HG02870 (cell line): ENCODE measurements at regions not wholly inside any gene's neighbourhood (a gene's known extent, or its start where the extent isn't known, plus 50 kb on each side); places are given as distances from the start of the nearest gene placed in this dataset.
"Not testable (repeated sequence)": the region's sequence is repeated elsewhere in the genome, so short reads cannot be mapped to it uniquely, and the experiment has no call there.

Experiments
- ATAC-seq: cut with Tn5 transposase; IDR thresholded peaks from one replicate; pipeline ENCODE4 v1.9.1; 2021; ENCODE audit warnings: mild to moderate bottlenecking, moderate library complexity; ENCODE audit not compliant: unreplicated experiment

GRCh38 chr20:11976966-11977365 is 59.3 kb downstream of the BTBD3 start:
- no peak for ATAC-seq

GRCh38 chr20:11978496-11978895 is 60.8 kb downstream of the BTBD3 start:
- ATAC-seq: no peak

GRCh38 chr20:11979306-11979990 is 61.8 kb downstream of the BTBD3 start:
- no peak for ATAC-seq

- no peak for ATAC-seq
These were observed 62.6 kb downstream of the BTBD3 start for GRCh38 chr20:11980263-11980662.

GRCh38 chr20:11981366-11981947 is 63.8 kb downstream of the BTBD3 start:
- ATAC-seq: no peak

GRCh38 chr20:11982289-11982954 is 64.7 kb downstream of the BTBD3 start:
- ATAC-seq: no peak

GRCh38 chr20:11982955-11983470 is 65.3 kb downstream of the BTBD3 start:
- no peak for ATAC-seq

GRCh38 chr20:11986954-11987353 is 69.3 kb downstream of the BTBD3 start:
- ATAC-seq: no peak

GRCh38 chr20:11987526-11987925 is 69.8 kb downstream of the BTBD3 start:
- no peak for ATAC-seq

- no peak for ATAC-seq
These were observed 71.5 kb downstream of the BTBD3 start for GRCh38 chr20:11989018-11989771.

- ATAC-seq: no peak
These were observed 74.7 kb downstream of the BTBD3 start for GRCh38 chr20:11992426-11992825.

- ATAC-seq: no peak
These were observed 76.3 kb downstream of the BTBD3 start for GRCh38 chr20:11993886-11994461.

- no peak for ATAC-seq
These were observed 78.3 kb downstream of the BTBD3 start for GRCh38 chr20:11995805-11996567.

- not testable (repeated sequence) for ATAC-seq
These were observed 87.1 kb downstream of the BTBD3 start for GRCh38 chr20:12004776-12005175.

- no peak for ATAC-seq
These were observed 94.8 kb downstream of the BTBD3 start for GRCh38 chr20:12012241-12013222.

GRCh38 chr20:12014276-12014675 is 96.6 kb downstream of the BTBD3 start:
- no peak for ATAC-seq

GRCh38 chr20:12014736-12015135 is 97.0 kb downstream of the BTBD3 start:
- ATAC-seq: no peak

- ATAC-seq: no peak
These were observed 98.6 kb downstream of the BTBD3 start for GRCh38 chr20:12016291-12016690.

- ATAC-seq: no peak
These were observed 102.0 kb downstream of the BTBD3 start for GRCh38 chr20:12019715-12020114.
